ENCODE measurements at regions not wholly inside any gene's neighbourhood (a gene's known extent, or its start where the extent isn't known, plus 50 kb on each side); places are given as distances from the start of the nearest gene placed in this dataset.

DNA sequence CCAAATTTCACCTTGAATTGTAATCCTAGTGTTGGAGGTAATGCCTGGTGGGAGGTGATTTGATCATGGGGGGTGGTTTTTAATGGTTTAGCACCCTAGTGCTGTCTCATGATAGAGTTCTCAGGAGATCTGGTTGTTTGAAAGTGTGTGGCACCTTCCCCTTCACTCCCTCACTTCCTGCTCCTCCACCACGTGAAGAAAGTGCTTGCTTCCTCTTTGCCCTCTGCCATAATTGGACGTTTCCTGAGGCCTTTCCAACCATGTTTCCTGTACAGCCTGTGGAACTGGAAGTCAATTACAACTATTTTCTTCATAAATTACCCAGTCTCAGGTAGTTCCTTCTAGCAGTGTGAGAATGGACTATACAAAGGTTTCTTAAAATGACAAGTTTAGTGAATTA, 251.8 kb upstream of the NETO1 start:
- Histone ChIP-seq H3K14ac (ENCODE audit: insufficient read depth, low read length) (no peak overlapping the region), H3K4me2 (ENCODE audit: insufficient read depth, insufficient read length, low read length) (no peak overlapping the region), H3K79me1 (ENCODE audit: insufficient read depth, low read depth, low read length, poor library complexity, severe bottlenecking) (no peaks in the 10 kb centered on the region), H2AFZ (ENCODE audit: low read length) (no peak overlapping the region), H4K91ac (ENCODE audit: insufficient read length, low read depth, low read length) (no peak overlapping the region), H3K4ac (ENCODE audit: low read depth, low read length) (no peak overlapping the region), H3K18ac (ENCODE audit: insufficient read length, low read depth, low read length) (no peak overlapping the region), H3T11ph (ENCODE audit: low read length) (no peak overlapping the region), H2BK12ac (ENCODE audit: insufficient read length, low read depth, low read length) (no peak overlapping the region), H3K27me3 (ENCODE audit: insufficient read depth, low read length) (no peaks in the 10 kb centered on the region), H3K23ac (ENCODE audit: insufficient read length, low read depth, low read length) (no peak overlapping the region), H3K79me2 (ENCODE audit: insufficient read depth, low read length) (no peaks in the 10 kb centered on the region), H2BK120ac (ENCODE audit: low read depth, low read length, poor library complexity, severe bottlenecking) (no peak overlapping the region), H4K20me1 (ENCODE audit: control insufficient read depth, insufficient read depth, insufficient read length) (no peaks in the 10 kb centered on the region), H3K9ac (ENCODE audit: extremely low read depth, insufficient read length, low read length) (no peak overlapping the region), H3K23me2 (ENCODE audit: insufficient read length, low read depth, low read length, poor library complexity, severe bottlenecking) (no peaks in the 10 kb centered on the region), H3K9me3 (ENCODE audit: control insufficient read depth, low read depth, low read length) (no peaks in the 10 kb centered on the region), H2BK20ac (ENCODE audit: low read depth, low read length, poor library complexity, severe bottlenecking) (no peak overlapping the region), H2BK15ac (ENCODE audit: low read depth, low read length) (no peak overlapping the region), H4K8ac (replicated peaks; ENCODE audit: insufficient read length, low read depth, low read length) (no peak overlapping the region), H3K56ac (ENCODE audit: insufficient read length, low read depth, low read length) (no peak overlapping the region), H3K27ac (ENCODE audit: insufficient read length, low read depth, low read length) (no peak overlapping the region), H3K4me1 (ENCODE audit: insufficient read depth, low read length) (no peaks in the 10 kb centered on the region), H2BK5ac (ENCODE audit: insufficient read length, low read length) (no peak overlapping the region), H2AK5ac (ENCODE audit: insufficient read length, low read length) (no peak overlapping the region), H4K5ac (ENCODE audit: insufficient read length, low read depth, low read length) (no peak overlapping the region)
- Mint-ChIP-seq H3K9me3 (no peaks in the 10 kb centered on the region), H3K4me3 (no peak overlapping the region), H3K27ac (no peak overlapping the region; a peak in 1 of 7 replicates), H3K36me3 (ENCODE audit: insufficient read depth in 1 of 3, low read depth in 3 of 3) (no peaks in the 10 kb centered on the region), H3K27me3 (ENCODE audit: low read depth) (no peaks in the 10 kb centered on the region), H3K4me1 (no peaks in the 10 kb centered on the region)
- TF ChIP-seq, protein P1, sequence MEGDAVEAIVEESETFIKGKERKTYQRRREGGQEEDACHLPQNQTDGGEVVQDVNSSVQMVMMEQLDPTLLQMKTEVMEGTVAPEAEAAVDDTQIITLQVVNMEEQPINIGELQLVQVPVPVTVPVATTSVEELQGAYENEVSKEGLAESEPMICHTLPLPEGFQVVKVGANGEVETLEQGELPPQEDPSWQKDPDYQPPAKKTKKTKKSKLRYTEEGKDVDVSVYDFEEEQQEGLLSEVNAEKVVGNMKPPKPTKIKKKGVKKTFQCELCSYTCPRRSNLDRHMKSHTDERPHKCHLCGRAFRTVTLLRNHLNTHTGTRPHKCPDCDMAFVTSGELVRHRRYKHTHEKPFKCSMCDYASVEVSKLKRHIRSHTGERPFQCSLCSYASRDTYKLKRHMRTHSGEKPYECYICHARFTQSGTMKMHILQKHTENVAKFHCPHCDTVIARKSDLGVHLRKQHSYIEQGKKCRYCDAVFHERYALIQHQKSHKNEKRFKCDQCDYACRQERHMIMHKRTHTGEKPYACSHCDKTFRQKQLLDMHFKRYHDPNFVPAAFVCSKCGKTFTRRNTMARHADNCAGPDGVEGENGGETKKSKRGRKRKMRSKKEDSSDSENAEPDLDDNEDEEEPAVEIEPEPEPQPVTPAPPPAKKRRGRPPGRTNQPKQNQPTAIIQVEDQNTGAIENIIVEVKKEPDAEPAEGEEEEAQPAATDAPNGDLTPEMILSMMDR (conservative IDR thresholded peaks at IDR 0.05), result no peak
- no peak for DNase-seq
- no CpG with 5 or more reads among the region's 2 CpGs for WGBS (ENCODE audit: extremely low coverage, insufficient read length, low lambda C conversion rate)

Data from H9 (cell line).